HEK293 (cell line): ENCODE measurements at regions not wholly inside any gene's neighbourhood (a gene's known extent, or its start where the extent isn't known, plus 50 kb on each side); places are given as distances from the start of the nearest gene placed in this dataset.

Experiments used
- EGR2 ChIP-seq: fragments of 450-650 bp; formaldehyde crosslinking; IDR thresholded peaks from 2 replicates; pipeline ENCODE4 v1.5.1; 2016; ENCODE audit warnings: low read depth, missing biosample characterization, missing genetic modification characterization
- GLI4 ChIP-seq: fragments of 450-650 bp; formaldehyde crosslinking; IDR thresholded peaks from 2 replicates; pipeline ENCODE4 v1.5.1; 2016; ENCODE audit warnings: missing biosample characterization, missing genetic modification characterization
- KLF10 ChIP-seq: fragments of 450-650 bp; IDR thresholded peaks from 2 replicates; pipeline ENCODE4 v1.5.1; 2018; ENCODE audit warnings: missing biosample characterization, mild to moderate bottlenecking, missing genetic modification characterization
- KLF8 ChIP-seq: fragments of 450-650 bp; formaldehyde crosslinking; IDR thresholded peaks from 2 replicates; pipeline ENCODE4 v1.5.1; 2016; ENCODE audit warnings: missing biosample characterization, missing genetic modification characterization
- KLF9 ChIP-seq: fragments of 450-650 bp; formaldehyde crosslinking; IDR thresholded peaks from 2 replicates; pipeline ENCODE4 v1.5.1; 2016; ENCODE audit warnings: missing biosample characterization, missing genetic modification characterization, low read depth
- SCRT2 ChIP-seq: fragments of 450-650 bp; formaldehyde crosslinking; IDR thresholded peaks from 2 replicates; pipeline ENCODE4 v1.5.1; 2016; ENCODE audit warnings: missing biosample characterization, missing genetic modification characterization
- SP3 ChIP-seq: fragments of 450-650 bp; formaldehyde crosslinking; IDR thresholded peaks from 2 replicates; pipeline ENCODE4 v1.5.1; 2016; ENCODE audit warnings: missing biosample characterization, missing genetic modification characterization
- ZNF10 ChIP-seq: fragments of 450-650 bp; formaldehyde crosslinking; IDR thresholded peaks from 2 replicates; pipeline ENCODE4 v1.5.1; 2017; ENCODE audit warnings: missing biosample characterization, missing genetic modification characterization
- ZNF133 ChIP-seq: fragments of 450-650 bp; formaldehyde crosslinking; IDR thresholded peaks from 2 replicates; pipeline ENCODE4 v1.5.1; 2016; ENCODE audit warnings: missing biosample characterization, missing genetic modification characterization
- ZNF223 ChIP-seq: fragments of 450-650 bp; formaldehyde crosslinking; IDR thresholded peaks from 2 replicates; pipeline ENCODE4 v1.5.1; 2016; ENCODE audit warnings: missing biosample characterization, missing genetic modification characterization
- ZNF274 ChIP-seq, 2 experiments: fragments of 200-500 bp in 1 of 2; fragments of 450-650 bp in 1 of 2; sonication (Bioruptor generic) in 1 of 2; formaldehyde crosslinking in 1 of 2; IDR thresholded peaks; 2 replicates each; pipeline versions ENCODE4 v1.5.1 to v1.6.1; 2014 to 2016; ENCODE audit warnings: borderline replicate concordance in 1 of 2, inconsistent platforms in 1 of 2, low read length in 1 of 2, missing biosample characterization in 1 of 2, missing genetic modification characterization in 1 of 2
- ZNF311 ChIP-seq: fragments of 450-650 bp; formaldehyde crosslinking; IDR thresholded peaks from 2 replicates; pipeline ENCODE4 v1.5.1; 2017; ENCODE audit warnings: missing biosample characterization, missing genetic modification characterization, borderline replicate concordance
- ZNF324 ChIP-seq: fragments of 450-650 bp; formaldehyde crosslinking; IDR thresholded peaks from 2 replicates; pipeline ENCODE4 v1.5.1; 2016; ENCODE audit warnings: missing biosample characterization, missing genetic modification characterization
- ZNF341 ChIP-seq: fragments of 450-650 bp; formaldehyde crosslinking; IDR thresholded peaks from 2 replicates; pipeline ENCODE4; 2016; ENCODE audit warnings: low read depth, missing biosample characterization, missing genetic modification characterization
- ZNF433 ChIP-seq: fragments of 450-650 bp; formaldehyde crosslinking; IDR thresholded peaks from 2 replicates; pipeline ENCODE4 v1.5.1; 2016; ENCODE audit warnings: missing biosample characterization, missing genetic modification characterization, low read depth
- ZNF549 ChIP-seq: fragments of 450-650 bp; IDR thresholded peaks from 2 replicates; pipeline ENCODE4 v1.5.1; 2018; ENCODE audit warnings: missing biosample characterization, missing genetic modification characterization, mild to moderate bottlenecking, inconsistent platforms, moderate library complexity
- ZNF621 ChIP-seq: fragments of 450-650 bp; formaldehyde crosslinking; IDR thresholded peaks from 2 replicates; pipeline ENCODE4 v1.5.1; 2017; ENCODE audit warnings: missing biosample characterization, missing genetic modification characterization
- ZNF624 ChIP-seq: fragments of 450-650 bp; formaldehyde crosslinking; IDR thresholded peaks from 2 replicates; pipeline ENCODE4 v1.5.1; 2017; ENCODE audit warnings: missing biosample characterization, missing genetic modification characterization
- ZNF629 ChIP-seq: fragments of 450-650 bp; formaldehyde crosslinking; IDR thresholded peaks from 2 replicates; pipeline ENCODE4 v1.5.1; 2017; ENCODE audit warnings: missing biosample characterization, missing genetic modification characterization
- ZNF707 ChIP-seq: fragments of 450-650 bp; formaldehyde crosslinking; IDR thresholded peaks from 2 replicates; pipeline ENCODE4 v1.5.1; 2016; ENCODE audit warnings: missing biosample characterization, missing genetic modification characterization
- ZNF843 ChIP-seq: fragments of 450-650 bp; formaldehyde crosslinking; IDR thresholded peaks from 2 replicates; pipeline ENCODE4 v1.5.1; 2016; ENCODE audit warnings: missing biosample characterization, missing genetic modification characterization
- ZSCAN16 ChIP-seq: fragments of 450-650 bp; formaldehyde crosslinking; IDR thresholded peaks from 2 replicates; pipeline ENCODE4 v1.5.1; 2016; ENCODE audit warnings: missing biosample characterization, missing genetic modification characterization
- ZSCAN23 ChIP-seq: fragments of 450-650 bp; formaldehyde crosslinking; IDR thresholded peaks from 2 replicates; pipeline ENCODE4 v1.5.1; 2016; ENCODE audit warnings: missing biosample characterization, missing genetic modification characterization
- TF ChIP-seq, protein P1 (sequence below): fragments of 450-650 bp; formaldehyde crosslinking; IDR thresholded peaks from 2 replicates; pipeline ENCODE4 v1.5.1; 2016; ENCODE audit warnings: missing biosample characterization, missing genetic modification characterization
- TF ChIP-seq, protein P2 (sequence below): fragments of 450-650 bp; formaldehyde crosslinking; optimal IDR thresholded peaks from 2 replicates; pipeline ENCODE3; 2016; ENCODE audit warnings: missing biosample characterization, mild to moderate bottlenecking, missing genetic modification characterization
- TF ChIP-seq, protein P3 (sequence below): IDR thresholded peaks from 2 replicates; pipeline ENCODE4 v1.6.1; 2011; ENCODE audit warnings: mild to moderate bottlenecking, low read depth, low read length, borderline replicate concordance
- TF ChIP-seq, protein P4 (sequence below): fragments of 450-650 bp; formaldehyde crosslinking; IDR thresholded peaks from 2 replicates; pipeline ENCODE4; 2016; ENCODE audit warnings: missing biosample characterization, missing genetic modification characterization
- TF ChIP-seq, protein P5 (sequence below): fragments of 450-650 bp; formaldehyde crosslinking; IDR thresholded peaks from 2 replicates; pipeline ENCODE4 v1.5.1; 2017; ENCODE audit warnings: missing biosample characterization, missing genetic modification characterization
- TF ChIP-seq, protein P6 (sequence below): fragments of 450-650 bp; formaldehyde crosslinking; IDR thresholded peaks from 2 replicates; pipeline ENCODE4 v1.5.1; 2016; ENCODE audit warnings: missing biosample characterization, missing genetic modification characterization, borderline replicate concordance

DNA sequence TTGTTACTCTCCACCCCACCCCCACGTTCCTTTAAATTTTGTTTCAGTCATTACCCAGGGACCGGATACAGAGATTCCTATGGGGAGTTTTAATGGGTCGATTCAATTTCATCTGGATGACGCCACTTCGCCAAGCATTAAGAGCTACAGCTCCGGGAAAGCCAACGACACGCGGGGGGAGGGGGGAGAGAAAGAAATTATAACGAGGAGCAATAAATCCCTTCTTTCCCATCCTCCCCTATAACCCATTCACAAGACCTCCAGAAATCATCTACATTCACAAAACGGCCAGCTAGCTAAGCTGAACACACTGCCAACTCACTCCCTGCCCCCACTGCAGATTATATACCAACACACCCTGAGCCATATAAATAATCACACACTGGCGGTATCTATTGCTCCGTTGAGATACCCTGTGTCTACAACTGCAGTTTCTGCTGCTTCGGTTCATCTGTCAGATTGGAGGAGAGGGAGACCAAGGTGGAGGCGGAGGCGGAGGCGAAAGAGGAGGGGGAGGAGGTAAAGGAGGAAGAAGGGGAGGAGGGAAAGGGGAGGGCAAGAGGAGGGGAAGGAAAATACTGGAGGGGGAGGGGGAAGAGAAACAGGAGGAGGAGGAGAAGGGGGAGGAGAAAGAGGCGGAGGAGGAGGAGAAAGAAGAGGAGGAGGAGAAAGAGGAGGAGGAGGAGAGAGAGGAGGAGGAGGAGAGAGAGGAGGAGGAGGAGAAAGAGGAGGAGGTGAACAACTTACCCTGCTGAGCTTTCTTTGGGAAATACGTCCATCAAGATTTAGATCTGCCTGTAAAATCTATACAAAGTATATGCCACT, 113.9 kb upstream of the VAMP7 start (continued):
- TF ChIP-seq, protein P1, sequence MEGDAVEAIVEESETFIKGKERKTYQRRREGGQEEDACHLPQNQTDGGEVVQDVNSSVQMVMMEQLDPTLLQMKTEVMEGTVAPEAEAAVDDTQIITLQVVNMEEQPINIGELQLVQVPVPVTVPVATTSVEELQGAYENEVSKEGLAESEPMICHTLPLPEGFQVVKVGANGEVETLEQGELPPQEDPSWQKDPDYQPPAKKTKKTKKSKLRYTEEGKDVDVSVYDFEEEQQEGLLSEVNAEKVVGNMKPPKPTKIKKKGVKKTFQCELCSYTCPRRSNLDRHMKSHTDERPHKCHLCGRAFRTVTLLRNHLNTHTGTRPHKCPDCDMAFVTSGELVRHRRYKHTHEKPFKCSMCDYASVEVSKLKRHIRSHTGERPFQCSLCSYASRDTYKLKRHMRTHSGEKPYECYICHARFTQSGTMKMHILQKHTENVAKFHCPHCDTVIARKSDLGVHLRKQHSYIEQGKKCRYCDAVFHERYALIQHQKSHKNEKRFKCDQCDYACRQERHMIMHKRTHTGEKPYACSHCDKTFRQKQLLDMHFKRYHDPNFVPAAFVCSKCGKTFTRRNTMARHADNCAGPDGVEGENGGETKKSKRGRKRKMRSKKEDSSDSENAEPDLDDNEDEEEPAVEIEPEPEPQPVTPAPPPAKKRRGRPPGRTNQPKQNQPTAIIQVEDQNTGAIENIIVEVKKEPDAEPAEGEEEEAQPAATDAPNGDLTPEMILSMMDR = no peak
- TF ChIP-seq ZNF629 (tag by site-specific recombination) (peak; percentile 69), SP3 (tag by site-specific recombination) (peak; percentile 99), ZNF223 (tag by site-specific recombination) (no peak), ZNF10 (no peak), ZNF133 (no peak), ZNF549 (tag by site-specific recombination) (no peak), ZSCAN16 (tag by site-specific recombination) (no peak), KLF9 (tag by site-specific recombination) (no peak), ZNF621 (tag by site-specific recombination) (no peak), ZNF324 (tag by site-specific recombination) (0 out of 2 replicates have a peak, but pooled peaks have one; percentile 31), ZNF433 (no peak), ZSCAN23 (tag by site-specific recombination) (no peak), ZNF311 (tag by site-specific recombination) (no peak), KLF10 (no peak), ZNF707 (tag by site-specific recombination) (no peak), ZNF843 (no peak), ZNF624 (tag by site-specific recombination) (no peak), KLF8 (peak; percentile 59; the same call in 1 of the 2 replicates), GLI4 (tag by site-specific recombination) (no peak), SCRT2 (no peak), ZNF341 (tag by site-specific recombination) (no peak), ZNF274 (IDR thresholded peaks at IDR 0.05; ENCODE audit: low read length) (no peak), ZNF274 (tag by site-specific recombination; IDR thresholded peaks at IDR 0.05; ENCODE audit: borderline replicate concordance) (no peak), EGR2 (tag by site-specific recombination) (peak; percentile 99)
- TF ChIP-seq, protein P2, sequence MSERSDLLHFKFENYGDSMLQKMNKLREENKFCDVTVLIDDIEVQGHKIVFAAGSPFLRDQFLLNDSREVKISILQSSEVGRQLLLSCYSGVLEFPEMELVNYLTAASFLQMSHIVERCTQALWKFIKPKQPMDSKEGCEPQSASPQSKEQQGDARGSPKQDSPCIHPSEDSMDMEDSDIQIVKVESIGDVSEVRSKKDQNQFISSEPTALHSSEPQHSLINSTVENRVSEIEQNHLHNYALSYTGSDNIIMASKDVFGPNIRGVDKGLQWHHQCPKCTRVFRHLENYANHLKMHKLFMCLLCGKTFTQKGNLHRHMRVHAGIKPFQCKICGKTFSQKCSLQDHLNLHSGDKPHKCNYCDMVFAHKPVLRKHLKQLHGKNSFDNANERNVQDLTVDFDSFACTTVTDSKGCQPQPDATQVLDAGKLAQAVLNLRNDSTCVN (tag by site-specific recombination) = no peak
- TF ChIP-seq, protein P3, sequence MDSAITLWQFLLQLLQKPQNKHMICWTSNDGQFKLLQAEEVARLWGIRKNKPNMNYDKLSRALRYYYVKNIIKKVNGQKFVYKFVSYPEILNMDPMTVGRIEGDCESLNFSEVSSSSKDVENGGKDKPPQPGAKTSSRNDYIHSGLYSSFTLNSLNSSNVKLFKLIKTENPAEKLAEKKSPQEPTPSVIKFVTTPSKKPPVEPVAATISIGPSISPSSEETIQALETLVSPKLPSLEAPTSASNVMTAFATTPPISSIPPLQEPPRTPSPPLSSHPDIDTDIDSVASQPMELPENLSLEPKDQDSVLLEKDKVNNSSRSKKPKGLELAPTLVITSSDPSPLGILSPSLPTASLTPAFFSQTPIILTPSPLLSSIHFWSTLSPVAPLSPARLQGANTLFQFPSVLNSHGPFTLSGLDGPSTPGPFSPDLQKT = no peak
- TF ChIP-seq, protein P4, sequence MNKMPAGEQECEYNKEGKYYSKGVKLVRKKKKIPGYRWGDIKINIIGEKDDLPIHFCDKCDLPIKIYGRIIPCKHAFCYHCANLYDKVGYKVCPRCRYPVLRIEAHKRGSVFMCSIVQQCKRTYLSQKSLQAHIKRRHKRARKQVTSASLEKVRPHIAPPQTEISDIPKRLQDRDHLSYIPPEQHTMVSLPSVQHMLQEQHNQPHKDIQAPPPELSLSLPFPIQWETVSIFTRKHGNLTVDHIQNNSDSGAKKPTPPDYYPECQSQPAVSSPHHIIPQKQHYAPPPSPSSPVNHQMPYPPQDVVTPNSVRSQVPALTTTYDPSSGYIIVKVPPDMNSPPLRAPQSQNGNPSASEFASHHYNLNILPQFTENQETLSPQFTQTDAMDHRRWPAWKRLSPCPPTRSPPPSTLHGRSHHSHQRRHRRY (tag by site-specific recombination) = no peak
- TF ChIP-seq, protein P5, sequence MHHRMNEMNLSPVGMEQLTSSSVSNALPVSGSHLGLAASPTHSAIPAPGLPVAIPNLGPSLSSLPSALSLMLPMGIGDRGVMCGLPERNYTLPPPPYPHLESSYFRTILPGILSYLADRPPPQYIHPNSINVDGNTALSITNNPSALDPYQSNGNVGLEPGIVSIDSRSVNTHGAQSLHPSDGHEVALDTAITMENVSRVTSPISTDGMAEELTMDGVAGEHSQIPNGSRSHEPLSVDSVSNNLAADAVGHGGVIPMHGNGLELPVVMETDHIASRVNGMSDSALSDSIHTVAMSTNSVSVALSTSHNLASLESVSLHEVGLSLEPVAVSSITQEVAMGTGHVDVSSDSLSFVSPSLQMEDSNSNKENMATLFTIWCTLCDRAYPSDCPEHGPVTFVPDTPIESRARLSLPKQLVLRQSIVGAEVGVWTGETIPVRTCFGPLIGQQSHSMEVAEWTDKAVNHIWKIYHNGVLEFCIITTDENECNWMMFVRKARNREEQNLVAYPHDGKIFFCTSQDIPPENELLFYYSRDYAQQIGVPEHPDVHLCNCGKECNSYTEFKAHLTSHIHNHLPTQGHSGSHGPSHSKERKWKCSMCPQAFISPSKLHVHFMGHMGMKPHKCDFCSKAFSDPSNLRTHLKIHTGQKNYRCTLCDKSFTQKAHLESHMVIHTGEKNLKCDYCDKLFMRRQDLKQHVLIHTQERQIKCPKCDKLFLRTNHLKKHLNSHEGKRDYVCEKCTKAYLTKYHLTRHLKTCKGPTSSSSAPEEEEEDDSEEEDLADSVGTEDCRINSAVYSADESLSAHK (tag by site-specific recombination) = peak; percentile 73
- TF ChIP-seq, protein P6, sequence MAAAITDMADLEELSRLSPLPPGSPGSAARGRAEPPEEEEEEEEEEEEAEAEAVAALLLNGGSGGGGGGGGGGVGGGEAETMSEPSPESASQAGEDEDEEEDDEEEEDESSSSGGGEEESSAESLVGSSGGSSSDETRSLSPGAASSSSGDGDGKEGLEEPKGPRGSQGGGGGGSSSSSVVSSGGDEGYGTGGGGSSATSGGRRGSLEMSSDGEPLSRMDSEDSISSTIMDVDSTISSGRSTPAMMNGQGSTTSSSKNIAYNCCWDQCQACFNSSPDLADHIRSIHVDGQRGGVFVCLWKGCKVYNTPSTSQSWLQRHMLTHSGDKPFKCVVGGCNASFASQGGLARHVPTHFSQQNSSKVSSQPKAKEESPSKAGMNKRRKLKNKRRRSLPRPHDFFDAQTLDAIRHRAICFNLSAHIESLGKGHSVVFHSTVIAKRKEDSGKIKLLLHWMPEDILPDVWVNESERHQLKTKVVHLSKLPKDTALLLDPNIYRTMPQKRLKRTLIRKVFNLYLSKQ (tag by site-specific recombination) = no peak
